SK-N-SH treated with all-trans-retinoic acid at 6 μM for 48 hours (cell line): ENCODE measurements at regions not wholly inside any gene's neighbourhood (a gene's known extent, or its start where the extent isn't known, plus 50 kb on each side); places are given as distances from the start of the nearest gene placed in this dataset.

Experiments
- ATAC-seq: fragments of 200-7000 bp; cut with Tn5 transposase; 3 replicates; pipeline ENCODE4 v1.9.1; 2020; ENCODE audit warnings: mild to moderate bottlenecking, moderate library complexity
- BACH2 ChIP-seq: fragments of 250-450 bp; sonication (Bioruptor Pico); IDR thresholded peaks from 2 replicates; pipeline ENCODE4 v1.9.0; 2021; ENCODE audit warnings: mild to moderate bottlenecking, borderline replicate concordance
- CREB5 ChIP-seq: fragments of 250-450 bp; sonication (Bioruptor Pico); IDR thresholded peaks from 2 replicates; pipeline ENCODE4 v1.5.1; 2020; ENCODE audit warnings: low read depth, mild to moderate bottlenecking, moderate library complexity
- CSDC2 ChIP-seq: fragments of 250-450 bp; sonication (Bioruptor Pico); IDR thresholded peaks from 2 replicates; pipeline ENCODE4 v1.5.0; 2020; ENCODE audit warnings: mild to moderate bottlenecking, moderate library complexity
- CSRNP3 ChIP-seq: fragments of 250-450 bp; sonication (Bioruptor Pico); IDR thresholded peaks from 2 replicates; pipeline ENCODE4 v1.5.1; 2021; ENCODE audit warnings: mild to moderate bottlenecking, moderate library complexity
- ESRRG ChIP-seq: fragments of 250-450 bp; sonication (Bioruptor Pico); IDR thresholded peaks from 2 replicates; pipeline ENCODE4 v1.6.1; 2021; ENCODE audit warnings: mild to moderate bottlenecking
- GLIS3 ChIP-seq: fragments of 250-450 bp; sonication (Bioruptor Pico); IDR thresholded peaks from 2 replicates; pipeline ENCODE4 v1.5.0; 2020; ENCODE audit warnings: mild to moderate bottlenecking, moderate library complexity
- ISL1 ChIP-seq: fragments of 250-450 bp; sonication (Bioruptor Pico); IDR thresholded peaks from 2 replicates; pipeline ENCODE4 v2.1.2; 2022; ENCODE audit warnings: mild to moderate bottlenecking, moderate library complexity
- OSR1 ChIP-seq: fragments of 250-450 bp; sonication (Bioruptor Pico); IDR thresholded peaks from 2 replicates; pipeline ENCODE4 v1.8.0; 2022; ENCODE audit warnings: moderate library complexity, mild to moderate bottlenecking, inconsistent platforms
- POU6F1 ChIP-seq: fragments of 250-450 bp; sonication (Bioruptor Pico); IDR thresholded peaks from 2 replicates; pipeline ENCODE4 v1.8.0; 2021; ENCODE audit warnings: low read depth, mild to moderate bottlenecking, moderate library complexity, borderline replicate concordance
- PPARA ChIP-seq: fragments of 250-450 bp; sonication (Bioruptor Pico); IDR thresholded peaks from 2 replicates; pipeline ENCODE4 v1.5.0; 2020; ENCODE audit warnings: mild to moderate bottlenecking, borderline replicate concordance
- RARB ChIP-seq: fragments of 250-450 bp; sonication (Bioruptor Pico); IDR thresholded peaks from 2 replicates; pipeline ENCODE4 v1.8.0; 2021; ENCODE audit warnings: mild to moderate bottlenecking, moderate library complexity
- TCF4 ChIP-seq: fragments of 250-450 bp; sonication (Bioruptor Pico); IDR thresholded peaks from 2 replicates; pipeline ENCODE4 v1.8.0; 2021; ENCODE audit warnings: mild to moderate bottlenecking, moderate library complexity, borderline replicate concordance
- TOX ChIP-seq: fragments of 250-450 bp; sonication (Bioruptor Pico); IDR thresholded peaks from 2 replicates; pipeline ENCODE4 v1.8.0; 2021; ENCODE audit warnings: mild to moderate bottlenecking, moderate library complexity, borderline replicate concordance
- ZC3H10 ChIP-seq: fragments of 250-450 bp; sonication (Bioruptor Pico); IDR thresholded peaks from 2 replicates; pipeline ENCODE4 v1.5.1; 2021; ENCODE audit warnings: mild to moderate bottlenecking, moderate library complexity
- ZFP3 ChIP-seq: fragments of 250-450 bp; sonication (Bioruptor Pico); IDR thresholded peaks from 2 replicates; pipeline ENCODE4 v1.5.0; 2020; ENCODE audit warnings: mild to moderate bottlenecking, moderate library complexity
- ZNF565 ChIP-seq: fragments of 450-650 bp; formaldehyde crosslinking; conservative IDR thresholded peaks from 2 replicates; pipeline ENCODE4 v1.5.0; 2020; ENCODE audit warnings: low read depth, mild to moderate bottlenecking, moderate library complexity
- ZNF70 ChIP-seq: fragments of 450-650 bp; formaldehyde crosslinking; IDR thresholded peaks from 2 replicates; pipeline ENCODE4 v1.5.0; 2020; ENCODE audit warnings: mild to moderate bottlenecking, moderate library complexity
- ZNF8 ChIP-seq: fragments of 450-650 bp; formaldehyde crosslinking; IDR thresholded peaks from 2 replicates; pipeline ENCODE4 v1.5.0; 2020; ENCODE audit warnings: mild to moderate bottlenecking, moderate library complexity
- TF ChIP-seq, protein P1 (sequence below): fragments of 250-450 bp; sonication (Bioruptor Pico); IDR thresholded peaks from 2 replicates; pipeline ENCODE4 v1.5.0; 2020; ENCODE audit warnings: mild to moderate bottlenecking, moderate library complexity

DNA sequence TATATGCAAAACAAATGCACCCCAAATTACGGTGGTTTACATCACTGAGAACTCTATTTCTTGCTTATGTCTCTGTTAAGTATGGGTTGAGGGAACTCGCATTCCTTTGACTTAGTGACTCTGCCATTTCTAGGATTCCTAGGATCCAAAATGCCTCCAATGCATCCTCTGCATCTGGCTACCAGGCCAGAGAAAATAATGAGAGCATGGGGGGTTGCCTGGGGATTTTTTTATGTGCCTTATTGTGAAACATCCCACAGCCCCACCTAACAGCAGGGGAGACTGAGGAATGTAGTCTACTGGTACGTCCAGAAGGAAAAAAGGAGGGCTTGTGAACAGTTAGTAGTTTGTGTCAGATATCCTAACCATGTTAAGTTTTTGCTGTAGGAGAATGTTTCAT lies 466.0 kb upstream of the ARRDC3 start:
- TF ChIP-seq CSDC2 (CRISPR knock-in tag), result no peak
- no peak for TF ChIP-seq TCF4 (CRISPR knock-in tag)

GRCh38 chr5:91848453-91848852 lies 465.3 kb upstream of the ARRDC3 start:
- peak; percentile 85 for ATAC-seq
- TF ChIP-seq ZC3H10 (CRISPR knock-in tag) (peak; percentile 81; the same call in 1 of the 2 replicates), ZFP3 (CRISPR knock-in tag) (no peak), POU6F1 (CRISPR knock-in tag) (peak; percentile 60; the same call in 1 of the 2 replicates), ZNF565 (CRISPR knock-in tag) (no peak), OSR1 (no peak), TOX (CRISPR knock-in tag) (peak; percentile 72; the same call in 1 of the 2 replicates), BACH2 (CRISPR knock-in tag) (no peak), RARB (CRISPR knock-in tag) (no peak)
- TF ChIP-seq, all 23 proteins: peak for 3

More for the DNA sequence above, 466.0 kb upstream of the ARRDC3 start:
- peak; percentile 39 for ATAC-seq

- TF ChIP-seq ZNF70 (no peak), ZNF8 (CRISPR knock-in tag) (no peak), GLIS3 (no peak), CREB5 (no peak), ZFP3 (CRISPR knock-in tag) (no peak), ZNF565 (CRISPR knock-in tag) (no peak)
- no peak for ATAC-seq
Measured at GRCh38 chr5:91841423-91841822, 458.3 kb upstream of the ARRDC3 start.

- ATAC-seq, result no peak
- TF ChIP-seq, protein P1, sequence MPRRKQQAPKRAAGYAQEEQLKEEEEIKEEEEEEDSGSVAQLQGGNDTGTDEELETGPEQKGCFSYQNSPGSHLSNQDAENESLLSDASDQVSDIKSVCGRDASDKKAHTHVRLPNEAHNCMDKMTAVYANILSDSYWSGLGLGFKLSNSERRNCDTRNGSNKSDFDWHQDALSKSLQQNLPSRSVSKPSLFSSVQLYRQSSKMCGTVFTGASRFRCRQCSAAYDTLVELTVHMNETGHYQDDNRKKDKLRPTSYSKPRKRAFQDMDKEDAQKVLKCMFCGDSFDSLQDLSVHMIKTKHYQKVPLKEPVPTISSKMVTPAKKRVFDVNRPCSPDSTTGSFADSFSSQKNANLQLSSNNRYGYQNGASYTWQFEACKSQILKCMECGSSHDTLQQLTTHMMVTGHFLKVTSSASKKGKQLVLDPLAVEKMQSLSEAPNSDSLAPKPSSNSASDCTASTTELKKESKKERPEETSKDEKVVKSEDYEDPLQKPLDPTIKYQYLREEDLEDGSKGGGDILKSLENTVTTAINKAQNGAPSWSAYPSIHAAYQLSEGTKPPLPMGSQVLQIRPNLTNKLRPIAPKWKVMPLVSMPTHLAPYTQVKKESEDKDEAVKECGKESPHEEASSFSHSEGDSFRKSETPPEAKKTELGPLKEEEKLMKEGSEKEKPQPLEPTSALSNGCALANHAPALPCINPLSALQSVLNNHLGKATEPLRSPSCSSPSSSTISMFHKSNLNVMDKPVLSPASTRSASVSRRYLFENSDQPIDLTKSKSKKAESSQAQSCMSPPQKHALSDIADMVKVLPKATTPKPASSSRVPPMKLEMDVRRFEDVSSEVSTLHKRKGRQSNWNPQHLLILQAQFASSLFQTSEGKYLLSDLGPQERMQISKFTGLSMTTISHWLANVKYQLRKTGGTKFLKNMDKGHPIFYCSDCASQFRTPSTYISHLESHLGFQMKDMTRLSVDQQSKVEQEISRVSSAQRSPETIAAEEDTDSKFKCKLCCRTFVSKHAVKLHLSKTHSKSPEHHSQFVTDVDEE (CRISPR knock-in tag), result no peak
- no peak for TF ChIP-seq ESRRG (CRISPR knock-in tag)
- TF ChIP-seq CREB5, result no peak
- TF ChIP-seq TCF4 (CRISPR knock-in tag), result no peak
- no peak for TF ChIP-seq TOX (CRISPR knock-in tag)
- no peak for TF ChIP-seq ZNF70
- no peak for TF ChIP-seq OSR1
- no peak for TF ChIP-seq RARB (CRISPR knock-in tag)
- no peak for TF ChIP-seq BACH2 (CRISPR knock-in tag)
- no peak for TF ChIP-seq ISL1 (CRISPR knock-in tag)
Measured at GRCh38 chr5:91840412-91840811, 457.3 kb upstream of the ARRDC3 start.

GRCh38 chr5:91839721-91840120 lies 456.6 kb upstream of the ARRDC3 start:
- no peak for TF ChIP-seq CREB5
- no peak for TF ChIP-seq ISL1 (CRISPR knock-in tag)
- no peak for TF ChIP-seq OSR1
- no peak for TF ChIP-seq CSDC2 (CRISPR knock-in tag)
- no peak for TF ChIP-seq BACH2 (CRISPR knock-in tag)
- TF ChIP-seq TOX (CRISPR knock-in tag), result no peak
- TF ChIP-seq CSRNP3 (CRISPR knock-in tag), result no peak
- TF ChIP-seq ZFP3 (CRISPR knock-in tag), result no peak
- no peak for TF ChIP-seq ZNF8 (CRISPR knock-in tag)
- TF ChIP-seq ESRRG (CRISPR knock-in tag), result no peak
- TF ChIP-seq PPARA (CRISPR knock-in tag), result no peak
- ATAC-seq, result no peak
